Kidney (tissue), 13 donors: ENCODE measurements at regions not wholly inside any gene's neighbourhood (a gene's known extent, or its start where the extent isn't known, plus 50 kb on each side); places are given as distances from the start of the nearest gene placed in this dataset.

ENCODE experiments used
- DNase-seq, 5 donors: peaks; one replicate each; pipeline ENCODE4 v3.0.0-alpha.2; 2013 to 2020
- FAIRE-seq: peaks from 2 replicates; lab custom pipeline; 2012; peaks lifted over from hg19 to GRCh38; lab: Jason Lieb, UNC
- H3K27ac ChIP-seq, 2 donors: one replicate each; pipeline ENCODE4 v1.7.0; 2013; ENCODE audit warnings: low read depth in 2 of 2, low read length in 2 of 2, inconsistent platforms in 1 of 2
- H3K27me3 ChIP-seq: one replicate; pipeline ENCODE4 v1.7.1; 2013; ENCODE audit warnings: low read length, inconsistent platforms; ENCODE audit not compliant: control insufficient read depth, insufficient read depth
- H3K36me3 ChIP-seq, 3 donors: one replicate each; pipeline versions ENCODE4 v1.7.0 to v1.7.1; 2013; ENCODE audit warnings: low read length in 3 of 3, control low read depth in 1 of 3, inconsistent platforms in 1 of 3; ENCODE audit not compliant: insufficient read depth in 3 of 3, control insufficient read depth in 2 of 3
- H3K4me1 ChIP-seq, 3 donors: one replicate each; pipeline versions ENCODE4 v1.7.0 to v1.7.1; 2013; ENCODE audit warnings: low read length in 3 of 3, inconsistent platforms in 1 of 3, low read depth in 1 of 3; ENCODE audit not compliant: control insufficient read depth in 2 of 3, insufficient read depth in 2 of 3
- H3K4me3 ChIP-seq, 3 donors: one replicate each; pipeline versions ENCODE4 v1.7.0 to v1.8.1; 2013; ENCODE audit warnings: low read length in 3 of 3, control low read depth in 1 of 3, inconsistent platforms in 1 of 3
- H3K9ac ChIP-seq, 3 donors: one replicate each; pipeline versions ENCODE4 v1.7.0 to v1.7.1; 2013; ENCODE audit warnings: low read length in 3 of 3, control low read depth in 1 of 3, inconsistent platforms in 1 of 3
- H3K9me3 ChIP-seq, 3 donors: one replicate each; pipeline versions ENCODE4 v1.7.0 to v1.7.1; 2013; ENCODE audit warnings: low read length in 3 of 3, control low read depth in 1 of 3, inconsistent platforms in 1 of 3; ENCODE audit not compliant: control insufficient read depth in 2 of 3, insufficient read depth in 1 of 3
- intact Hi-C: fragments of 100-400 bp; cut with DNase I; formaldehyde crosslinking; loops from one replicate; pipeline ENCODE4 v1.11.1; 2022
- TF ChIP-seq, protein P1 (sequence below): IDR thresholded peaks from 3 replicates; pipeline ENCODE4 v1.5.1; 2012; ENCODE audit warnings: mild to moderate bottlenecking, moderate library complexity, borderline replicate concordance; ENCODE audit not compliant: insufficient read depth; ENCODE audit errors: extremely low read depth
- donor health status: control.
- donor health status: control.
- donor health status: control.
- donor health status: control.
- donor health status: control.
- donor health status: DM: yes; HTN: yes; CAD: no.
- donor health status: Normal renal cell carcinoma (clear cell type).

DNA sequence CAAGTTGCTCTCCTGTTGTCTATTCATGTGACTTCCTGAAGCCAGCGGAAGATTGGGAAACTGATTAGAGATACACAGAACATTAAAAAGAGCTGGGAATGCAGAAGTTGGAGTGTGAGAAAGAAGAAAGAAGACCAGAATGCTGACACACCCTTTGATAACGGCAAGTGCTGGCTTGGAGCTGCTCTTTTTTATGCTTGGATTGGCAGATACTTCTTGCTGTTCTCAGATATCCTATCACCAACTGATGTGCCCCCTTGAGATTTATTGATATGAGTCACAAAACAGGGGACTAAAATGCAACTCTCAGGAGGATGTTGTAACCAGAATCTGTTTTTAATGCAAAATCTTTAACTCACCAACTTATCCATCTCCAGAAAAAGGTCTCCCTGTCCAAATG lies 56.0 kb upstream of the ASTN2 start:
- H3K27me3 ChIP-seq: no peaks in the 10 kb centered on the region
- no peak overlapping the region for H3K9ac ChIP-seq
- H3K9me3 ChIP-seq: no peaks in the 10 kb centered on the region
- no peaks in the 10 kb centered on the region for H3K4me1 ChIP-seq
- FAIRE-seq (no peak), DNase-seq (no peak)
- H3K27ac ChIP-seq: no peak overlapping the region
- TF ChIP-seq, protein P1, sequence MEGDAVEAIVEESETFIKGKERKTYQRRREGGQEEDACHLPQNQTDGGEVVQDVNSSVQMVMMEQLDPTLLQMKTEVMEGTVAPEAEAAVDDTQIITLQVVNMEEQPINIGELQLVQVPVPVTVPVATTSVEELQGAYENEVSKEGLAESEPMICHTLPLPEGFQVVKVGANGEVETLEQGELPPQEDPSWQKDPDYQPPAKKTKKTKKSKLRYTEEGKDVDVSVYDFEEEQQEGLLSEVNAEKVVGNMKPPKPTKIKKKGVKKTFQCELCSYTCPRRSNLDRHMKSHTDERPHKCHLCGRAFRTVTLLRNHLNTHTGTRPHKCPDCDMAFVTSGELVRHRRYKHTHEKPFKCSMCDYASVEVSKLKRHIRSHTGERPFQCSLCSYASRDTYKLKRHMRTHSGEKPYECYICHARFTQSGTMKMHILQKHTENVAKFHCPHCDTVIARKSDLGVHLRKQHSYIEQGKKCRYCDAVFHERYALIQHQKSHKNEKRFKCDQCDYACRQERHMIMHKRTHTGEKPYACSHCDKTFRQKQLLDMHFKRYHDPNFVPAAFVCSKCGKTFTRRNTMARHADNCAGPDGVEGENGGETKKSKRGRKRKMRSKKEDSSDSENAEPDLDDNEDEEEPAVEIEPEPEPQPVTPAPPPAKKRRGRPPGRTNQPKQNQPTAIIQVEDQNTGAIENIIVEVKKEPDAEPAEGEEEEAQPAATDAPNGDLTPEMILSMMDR: no peak
- H3K36me3 ChIP-seq: no peaks in the 10 kb centered on the region
- intact Hi-C loops: no loop called here
- no peak overlapping the region for H3K4me3 ChIP-seq

DNA sequence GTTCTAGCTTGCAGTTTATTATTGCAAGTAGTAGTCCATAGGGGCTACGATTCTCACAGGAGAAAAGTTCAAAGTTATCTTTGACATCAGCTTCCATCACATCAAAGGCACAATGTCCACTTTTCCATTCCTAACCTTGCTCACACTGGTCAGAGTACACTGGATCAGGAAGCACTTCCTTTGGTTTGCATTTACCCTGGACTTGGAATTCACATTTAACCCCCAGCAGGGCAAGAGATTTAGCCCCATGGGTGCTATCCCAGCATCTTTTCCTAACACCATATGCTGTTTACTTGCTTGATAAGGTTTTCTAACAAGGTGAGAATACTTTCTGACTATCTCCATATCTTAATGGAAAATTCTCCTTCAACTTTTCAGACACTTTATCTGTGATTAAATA lies 55.6 kb upstream of the ASTN2 start:
- H3K4me1 ChIP-seq: no peaks in the 10 kb centered on the region
- H3K27me3 ChIP-seq: no peaks in the 10 kb centered on the region
- intact Hi-C loops: no loop called here
- no peaks in the 10 kb centered on the region for H3K9me3 ChIP-seq
- no peak overlapping the region for H3K27ac ChIP-seq
- FAIRE-seq: no peak
- TF ChIP-seq, protein P1: no peak
- no peak overlapping the region for H3K9ac ChIP-seq
- no peaks in the 10 kb centered on the region for H3K36me3 ChIP-seq
- no peak overlapping the region for H3K4me3 ChIP-seq
- no peak for DNase-seq

DNA sequence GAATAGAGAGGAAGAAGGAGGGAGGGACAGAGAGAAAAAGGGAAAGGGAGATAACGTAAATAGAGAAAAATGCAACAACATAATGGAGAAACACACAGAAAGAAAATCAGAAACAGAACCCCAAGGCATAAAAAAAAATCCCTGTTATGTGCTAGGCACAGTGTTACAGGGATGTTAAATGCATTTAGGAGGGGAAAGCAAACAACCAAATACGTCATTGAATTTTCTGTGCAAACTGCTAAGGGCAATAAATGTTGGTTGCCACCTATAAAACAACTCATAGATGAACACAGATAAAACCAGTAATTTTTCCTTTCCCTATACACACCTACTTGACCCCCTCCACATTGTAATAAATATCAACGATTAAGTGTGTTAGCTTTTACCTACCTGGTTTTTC lies 51.3 kb upstream of the ASTN2 start:
- no peak overlapping the region for H3K9ac ChIP-seq
- H3K36me3 ChIP-seq: no peaks in the 10 kb centered on the region
- TF ChIP-seq, protein P1: no peak
- intact Hi-C loops: no loop called here
- no peak for FAIRE-seq
- H3K27ac ChIP-seq: no peak overlapping the region
- no peak overlapping the region for H3K4me3 ChIP-seq
- no peaks in the 10 kb centered on the region for H3K9me3 ChIP-seq
- H3K27me3 ChIP-seq: no peaks in the 10 kb centered on the region
- no peaks in the 10 kb centered on the region for H3K4me1 ChIP-seq
- DNase-seq: no peak

DNA sequence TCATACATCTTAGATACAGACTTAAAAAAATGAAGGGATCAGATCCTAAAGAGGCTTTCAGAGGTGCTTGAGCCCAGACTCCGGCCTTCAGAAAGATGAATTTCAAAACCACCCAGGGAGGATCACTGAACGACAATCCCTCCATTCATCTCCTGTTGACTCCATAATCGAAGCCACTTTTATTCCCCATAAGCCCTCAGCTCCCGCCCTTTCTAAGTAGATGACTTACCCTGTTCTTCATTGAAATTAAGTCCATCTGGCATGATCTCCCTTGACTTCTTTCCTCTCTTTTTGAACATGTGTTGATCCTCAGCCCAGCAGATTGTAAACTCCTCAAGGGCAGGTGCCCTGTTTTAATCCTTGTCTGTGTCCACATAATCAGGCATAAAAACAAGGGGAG lies 50.8 kb upstream of the ASTN2 start:
- Histone ChIP-seq H3K27me3 (no peaks in the 10 kb centered on the region), H3K9me3 (no peaks in the 10 kb centered on the region), H3K27ac (no peak overlapping the region), H3K9ac (no peak overlapping the region), H3K4me1 (no peaks in the 10 kb centered on the region), H3K4me3 (no peak overlapping the region), H3K36me3 (no peaks in the 10 kb centered on the region)
- no peak for DNase-seq
- TF ChIP-seq, protein P1: no peak
- intact Hi-C loops: no loop called here
- no peak for FAIRE-seq
